Activated CD8-positive, alpha-beta memory T cell treated with anti-CD3 and anti-CD28 coated beads, Interleukin-2, amount 50 U/mL, for 4 hours (primary cell): ENCODE measurements at regions not wholly inside any gene's neighbourhood (a gene's known extent, or its start where the extent isn't known, plus 50 kb on each side); places are given as distances from the start of the nearest gene placed in this dataset.

Experiments used
- DNase-seq: peaks from one replicate; pipeline ENCODE4 v3.0.0-alpha.2; 2020

GRCh38 chr13:72097568-72097967 lies 230.6 kb upstream of the DACH1 start:
- no peak for DNase-seq

- DNase-seq, result no peak
Measured at GRCh38 chr13:72093262-72093661, 226.3 kb upstream of the DACH1 start.

- no peak for DNase-seq
Measured at GRCh38 chr13:72074663-72075062, 207.7 kb upstream of the DACH1 start.

GRCh38 chr13:72072261-72072660 lies 205.3 kb upstream of the DACH1 start:
- DNase-seq, result no peak

- no peak for DNase-seq
Measured at GRCh38 chr13:72071713-72072112, 204.7 kb upstream of the DACH1 start.

GRCh38 chr13:72062566-72062965 lies 195.6 kb upstream of the DACH1 start:
- DNase-seq, result no peak

GRCh38 chr13:72061613-72062012 lies 194.6 kb upstream of the DACH1 start:
- DNase-seq, result no peak

- DNase-seq, result no peak
Measured at GRCh38 chr13:72050251-72050650, 183.2 kb upstream of the DACH1 start.

- no peak for DNase-seq
Measured at GRCh38 chr13:72043366-72043765, 176.4 kb upstream of the DACH1 start.

- no peak for DNase-seq
Measured at GRCh38 chr13:72041165-72041564, 174.2 kb upstream of the DACH1 start.

- no peak for DNase-seq
Measured at GRCh38 chr13:72039126-72039525, 172.1 kb upstream of the DACH1 start.

GRCh38 chr13:72029981-72030380 lies 163.0 kb upstream of the DACH1 start:
- no peak for DNase-seq

- no peak for DNase-seq
Measured at GRCh38 chr13:72025836-72026235, 158.8 kb upstream of the DACH1 start.

GRCh38 chr13:72023895-72024294 lies 156.9 kb upstream of the DACH1 start:
- DNase-seq, result no peak

GRCh38 chr13:72005455-72005854 lies 138.5 kb upstream of the DACH1 start:
- no peak for DNase-seq

- DNase-seq, result no peak
Measured at GRCh38 chr13:72004784-72005374, 137.9 kb upstream of the DACH1 start.

- DNase-seq, result no peak
Measured at GRCh38 chr13:72004246-72004645, 137.2 kb upstream of the DACH1 start.

GRCh38 chr13:71998223-71998622 lies 131.2 kb upstream of the DACH1 start:
- DNase-seq, result no peak

- no peak for DNase-seq
Measured at GRCh38 chr13:71979616-71980015, 112.6 kb upstream of the DACH1 start.

GRCh38 chr13:71977028-71977427 lies 110.0 kb upstream of the DACH1 start:
- no peak for DNase-seq

GRCh38 chr13:71967990-71968389 lies 101.0 kb upstream of the DACH1 start:
- no peak for DNase-seq

- DNase-seq, result no peak
Measured at GRCh38 chr13:71964491-71965100, 97.6 kb upstream of the DACH1 start.

- no peak for DNase-seq
Measured at GRCh38 chr13:71962735-71963134, 95.7 kb upstream of the DACH1 start.

GRCh38 chr13:71962126-71962525 lies 95.1 kb upstream of the DACH1 start:
- no peak for DNase-seq

GRCh38 chr13:71949441-71949840 lies 82.4 kb upstream of the DACH1 start:
- DNase-seq, result no peak
